ENCODE measurements at regions not wholly inside any gene's neighbourhood (a gene's known extent, or its start where the extent isn't known, plus 50 kb on each side); places are given as distances from the start of the nearest gene placed in this dataset.
A peak's percentile ranks its signal among the peaks of the same experiment; 100 is the strongest.

DNA sequence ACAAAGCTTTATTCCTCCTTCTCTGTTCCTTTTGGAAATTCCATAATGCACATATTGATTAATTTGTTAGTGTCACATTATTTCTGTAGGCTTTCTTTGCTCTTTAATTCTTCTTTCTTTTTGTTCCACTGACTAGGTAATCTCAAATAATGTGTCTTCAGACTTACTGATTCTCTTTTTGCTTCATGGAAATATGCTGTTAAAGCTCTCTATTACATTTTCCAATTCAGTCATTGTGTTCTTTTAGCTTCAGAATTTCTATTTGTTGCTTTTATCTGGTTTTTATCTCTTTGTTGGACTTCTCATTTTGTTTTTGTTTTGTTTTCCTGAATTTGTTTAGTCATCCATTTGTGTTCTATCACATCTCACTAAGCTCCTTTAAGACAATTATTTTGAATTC, 147.0 kb upstream of the EOMES start:
- Histone ChIP-seq H3K4me3 (ENCODE audit: low read depth in 1 of 2, low read length in 2 of 2) (no peak overlapping the region), H3K9me3 (ENCODE audit: insufficient read depth, low read length, severe bottlenecking) (peaks cover 23% of the 10 kb centered on the region), H3K36me3 (ENCODE audit: insufficient read depth, low read length) (no peaks in the 10 kb centered on the region), H2AFZ (ENCODE audit: low read depth, low read length) (no peak overlapping the region), H3K4me2 (ENCODE audit: insufficient read depth, low read length) (no peak overlapping the region), H3K27ac (ENCODE audit: low read length) (no peak overlapping the region), H4K20me1 (ENCODE audit: insufficient read depth, low read length) (no peaks in the 10 kb centered on the region), H3K27me3 (ENCODE audit: insufficient read depth, low read length, poor library complexity) (no peaks in the 10 kb centered on the region), H3K79me2 (ENCODE audit: insufficient read depth, low read length) (no peaks in the 10 kb centered on the region), H3K9ac (ENCODE audit: low read depth, low read length) (no peak overlapping the region), H3K4me1 (ENCODE audit: insufficient read depth, low read length) (no peaks in the 10 kb centered on the region)
- ATAC-seq (ENCODE audit: insufficient read depth, low read depth): no peak
- TF ChIP-seq EZH2 (IDR thresholded peaks at IDR 0.05; ENCODE audit: borderline replicate concordance, low read depth, low read length, severe bottlenecking): no peak
- TF ChIP-seq, protein P1, sequence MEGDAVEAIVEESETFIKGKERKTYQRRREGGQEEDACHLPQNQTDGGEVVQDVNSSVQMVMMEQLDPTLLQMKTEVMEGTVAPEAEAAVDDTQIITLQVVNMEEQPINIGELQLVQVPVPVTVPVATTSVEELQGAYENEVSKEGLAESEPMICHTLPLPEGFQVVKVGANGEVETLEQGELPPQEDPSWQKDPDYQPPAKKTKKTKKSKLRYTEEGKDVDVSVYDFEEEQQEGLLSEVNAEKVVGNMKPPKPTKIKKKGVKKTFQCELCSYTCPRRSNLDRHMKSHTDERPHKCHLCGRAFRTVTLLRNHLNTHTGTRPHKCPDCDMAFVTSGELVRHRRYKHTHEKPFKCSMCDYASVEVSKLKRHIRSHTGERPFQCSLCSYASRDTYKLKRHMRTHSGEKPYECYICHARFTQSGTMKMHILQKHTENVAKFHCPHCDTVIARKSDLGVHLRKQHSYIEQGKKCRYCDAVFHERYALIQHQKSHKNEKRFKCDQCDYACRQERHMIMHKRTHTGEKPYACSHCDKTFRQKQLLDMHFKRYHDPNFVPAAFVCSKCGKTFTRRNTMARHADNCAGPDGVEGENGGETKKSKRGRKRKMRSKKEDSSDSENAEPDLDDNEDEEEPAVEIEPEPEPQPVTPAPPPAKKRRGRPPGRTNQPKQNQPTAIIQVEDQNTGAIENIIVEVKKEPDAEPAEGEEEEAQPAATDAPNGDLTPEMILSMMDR (IDR thresholded peaks at IDR 0.05; ENCODE audit: borderline replicate concordance, extremely low read depth, low read length, poor library complexity, severe bottlenecking): no peak
- DNase-seq: no peak

DNA sequence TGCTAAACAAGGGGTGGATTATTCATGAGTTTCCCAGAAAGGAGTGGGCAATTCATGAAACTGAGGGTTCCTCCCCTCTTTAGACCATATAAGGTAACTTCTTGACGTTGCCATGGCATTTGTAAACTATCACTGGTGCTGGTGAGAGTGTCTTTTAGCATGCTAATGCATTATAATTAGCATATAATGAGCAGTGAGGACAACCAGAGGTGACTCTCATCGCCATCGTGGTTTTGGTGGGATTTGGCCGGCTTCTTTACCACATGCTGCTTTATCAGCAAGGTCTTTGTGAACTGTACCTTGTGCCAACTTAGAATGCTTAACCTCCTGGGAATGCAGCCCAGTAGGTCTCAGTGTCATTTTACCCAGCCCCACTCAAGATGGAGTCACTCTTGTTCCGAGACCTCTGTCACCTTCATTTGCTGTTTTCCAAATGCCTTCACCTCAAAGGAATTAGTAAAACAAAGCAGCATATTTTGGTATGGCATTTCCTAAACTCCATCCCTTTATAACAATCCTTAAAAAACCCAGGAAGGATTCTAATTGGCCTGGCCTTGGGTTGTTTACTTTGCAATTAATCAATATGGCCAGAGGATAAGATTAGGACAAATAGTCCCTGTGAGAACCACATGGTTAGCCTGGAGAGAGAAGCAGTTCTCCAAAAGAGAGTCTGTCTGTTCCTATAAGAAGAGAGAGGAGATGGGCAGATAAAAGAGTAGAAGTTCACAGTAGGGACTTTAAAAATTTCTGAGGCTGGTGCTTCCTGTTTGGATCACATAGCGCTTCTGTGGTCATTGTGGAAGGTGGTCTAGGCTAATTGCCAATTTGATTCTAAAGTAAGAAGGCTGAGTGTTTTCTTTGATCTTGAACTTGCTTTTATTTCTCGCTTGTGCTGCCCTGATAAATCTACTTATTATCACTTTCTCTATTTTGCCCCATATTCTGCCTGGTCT, 155.2 kb upstream of the EOMES start:
- no peaks in the 10 kb centered on the region for H3K9me3 ChIP-seq (ENCODE audit: insufficient read depth, low read length, severe bottlenecking)
- H3K9ac ChIP-seq (ENCODE audit: low read depth, low read length): no peak overlapping the region; the same call in 1 of the 2 replicates
- peaks cover 43% of the 10 kb centered on the region for H3K4me1 ChIP-seq (ENCODE audit: insufficient read depth, low read length)
- DNase-seq (peak; percentile 57), ATAC-seq (ENCODE audit: insufficient read depth, low read depth) (peak; percentile 67)
- H4K20me1 ChIP-seq (ENCODE audit: insufficient read depth, low read length): no peaks in the 10 kb centered on the region
- peak overlapping the region; percentile 65 for H3K27ac ChIP-seq (ENCODE audit: low read length)
- H3K79me2 ChIP-seq (ENCODE audit: insufficient read depth, low read length): no peaks in the 10 kb centered on the region
- TF ChIP-seq EZH2 (IDR thresholded peaks at IDR 0.05; ENCODE audit: borderline replicate concordance, low read depth, low read length, severe bottlenecking): no peak
- TF ChIP-seq, protein P1 (IDR thresholded peaks at IDR 0.05; ENCODE audit: borderline replicate concordance, extremely low read depth, low read length, poor library complexity, severe bottlenecking): no peak
- no peaks in the 10 kb centered on the region for H3K27me3 ChIP-seq (ENCODE audit: insufficient read depth, low read length, poor library complexity)
- no peaks in the 10 kb centered on the region for H3K36me3 ChIP-seq (ENCODE audit: insufficient read depth, low read length)
- H2AFZ ChIP-seq (ENCODE audit: low read depth, low read length): peak overlapping the region; percentile 34; the same call in 1 of the 2 replicates
- H3K4me3 ChIP-seq (ENCODE audit: low read depth in 1 of 2, low read length in 2 of 2): peak overlapping the region in 1 of 2 experiments; percentile 13; a peak in 2 of 4 replicates
- peak overlapping the region; percentile 53 for H3K4me2 ChIP-seq (ENCODE audit: insufficient read depth, low read length)

DNA sequence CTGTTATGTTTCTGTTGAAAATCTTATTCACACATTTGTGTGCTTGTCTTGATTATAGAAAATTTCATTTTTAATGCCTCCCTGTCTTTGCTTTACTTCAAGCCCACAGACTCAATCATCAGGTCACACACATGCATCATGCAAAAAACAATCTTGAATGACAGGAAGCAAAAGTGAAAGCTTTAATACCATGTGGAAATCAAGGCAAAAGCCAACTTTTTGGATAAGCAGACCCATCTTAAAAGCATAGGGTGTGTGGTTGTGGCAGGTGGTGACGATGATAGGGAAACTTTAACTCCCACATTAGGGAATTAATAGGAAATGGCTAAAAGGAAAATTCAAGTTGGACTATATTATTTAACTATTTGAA, 155.9 kb upstream of the EOMES start:
- TF ChIP-seq, protein P1 (IDR thresholded peaks at IDR 0.05; ENCODE audit: borderline replicate concordance, extremely low read depth, low read length, poor library complexity, severe bottlenecking): no peak
- no peak for TF ChIP-seq EZH2 (IDR thresholded peaks at IDR 0.05; ENCODE audit: borderline replicate concordance, low read depth, low read length, severe bottlenecking)
- no peaks in the 10 kb centered on the region for H3K27me3 ChIP-seq (ENCODE audit: insufficient read depth, low read length, poor library complexity)
- peak overlapping the region; percentile 65 for H3K27ac ChIP-seq (ENCODE audit: low read length)
- no peak overlapping the region for H3K9ac ChIP-seq (ENCODE audit: low read depth, low read length)
- no peaks in the 10 kb centered on the region for H4K20me1 ChIP-seq (ENCODE audit: insufficient read depth, low read length)
- ATAC-seq (ENCODE audit: insufficient read depth, low read depth) (peak; percentile 49), DNase-seq (no peak)
- H3K79me2 ChIP-seq (ENCODE audit: insufficient read depth, low read length): no peaks in the 10 kb centered on the region
- H3K4me1 ChIP-seq (ENCODE audit: insufficient read depth, low read length): peaks cover 49% of the 10 kb centered on the region
- H3K4me3 ChIP-seq (ENCODE audit: low read depth in 1 of 2, low read length in 2 of 2): peak overlapping the region in 1 of 2 experiments; percentile 13; a peak in 2 of 4 replicates
- H3K9me3 ChIP-seq (ENCODE audit: insufficient read depth, low read length, severe bottlenecking): no peaks in the 10 kb centered on the region
- H3K36me3 ChIP-seq (ENCODE audit: insufficient read depth, low read length): no peaks in the 10 kb centered on the region
- H3K4me2 ChIP-seq (ENCODE audit: insufficient read depth, low read length): peak overlapping the region; percentile 53
- peak overlapping the region; percentile 34; the same call in 1 of the 2 replicates for H2AFZ ChIP-seq (ENCODE audit: low read depth, low read length)

Data from DND-41 (cell line).